GM19239 (cell line): ENCODE measurements at regions not wholly inside any gene's neighbourhood (a gene's known extent, or its start where the extent isn't known, plus 50 kb on each side); places are given as distances from the start of the nearest gene placed in this dataset.

Experiments
- DNase-seq: peaks from one replicate; pipeline ENCODE4 v3.0.0; 2011; ENCODE audit warnings: low spot score; ENCODE audit not compliant: insufficient read length
- FAIRE-seq: peaks from 2 replicates; lab custom pipeline; 2011; peaks lifted over from hg19 to GRCh38; lab: Jason Lieb, UNC

DNA sequence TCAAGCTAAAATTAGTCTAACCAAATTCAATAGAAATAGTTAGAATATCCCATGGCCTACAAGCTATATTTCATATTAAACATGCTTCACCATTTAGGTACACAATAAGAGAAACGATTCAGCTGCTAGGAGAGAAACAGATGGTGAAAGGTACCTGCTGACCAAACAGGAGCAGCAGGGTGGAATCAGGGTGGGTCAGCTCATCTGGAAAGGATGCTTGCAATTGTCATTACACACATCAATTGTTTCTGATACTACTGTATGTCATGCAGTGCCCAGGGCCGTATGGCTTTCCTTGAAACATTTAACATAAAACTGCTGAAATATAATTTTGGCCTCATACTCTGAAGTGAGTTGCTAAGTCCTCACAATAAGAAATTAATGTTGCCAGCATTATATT lies 776.0 kb downstream of the DACH1 start:
- FAIRE-seq (no peak), DNase-seq (no peak)

DNA sequence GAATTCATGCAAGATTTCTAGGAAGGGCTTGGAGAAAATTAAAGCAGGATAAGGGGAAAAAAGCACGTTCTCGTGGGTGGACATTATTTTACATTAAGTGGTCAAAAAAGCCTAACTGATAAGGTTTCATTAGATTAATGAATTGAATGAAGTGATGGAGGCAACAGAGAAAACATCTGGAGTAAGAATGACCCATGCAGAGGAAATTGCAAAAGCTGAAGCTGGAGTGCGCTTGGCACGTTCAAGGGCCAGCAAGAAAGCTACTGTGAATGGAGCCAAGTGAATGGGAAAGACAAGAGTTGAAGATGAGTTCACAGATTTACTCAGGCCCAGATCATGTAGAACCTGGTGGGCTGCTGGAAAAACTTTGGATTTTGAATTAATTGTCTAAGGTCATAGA lies 777.9 kb downstream of the DACH1 start:
- FAIRE-seq (no peak), DNase-seq (no peak)

DNA sequence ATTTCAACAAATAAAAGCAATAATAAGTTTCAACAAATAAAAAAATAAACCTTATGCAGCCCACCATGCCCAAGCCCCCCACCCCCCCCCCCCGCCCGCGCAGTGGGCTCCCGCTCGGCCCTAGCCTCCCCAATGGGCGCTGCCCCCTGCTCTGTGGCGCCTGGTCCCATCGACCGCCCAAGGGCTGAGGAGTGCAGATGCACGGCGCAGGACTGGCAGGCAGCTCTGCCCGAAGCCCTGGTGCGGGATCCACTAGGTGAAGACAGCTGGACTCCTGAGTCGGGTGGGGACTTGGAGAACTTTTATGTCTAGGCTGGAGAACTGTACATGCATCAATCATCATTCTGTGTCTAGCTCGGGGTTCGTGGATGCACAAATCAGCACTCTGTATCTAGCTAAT lies 779.6 kb downstream of the DACH1 start:
- no peak for FAIRE-seq
- DNase-seq = no peak

DNA sequence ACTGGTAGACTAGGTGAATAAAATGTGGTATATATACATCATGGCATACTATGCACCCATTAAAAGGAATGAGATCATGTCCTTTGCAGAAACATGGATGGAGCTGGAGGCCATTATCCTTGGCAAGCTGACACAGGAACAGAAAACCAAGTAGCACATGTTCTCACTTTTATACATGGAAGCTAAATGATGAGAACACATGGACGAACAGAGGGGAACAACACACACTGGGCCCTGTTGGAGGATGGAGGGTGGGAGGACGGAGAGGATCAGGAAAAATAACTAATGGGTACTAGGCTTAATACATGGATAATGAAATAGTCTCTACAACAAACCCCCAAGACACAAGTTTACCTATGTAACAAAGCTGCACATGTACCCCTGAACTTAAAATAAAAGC lies 780.0 kb downstream of the DACH1 start:
- no peak for FAIRE-seq

DNA sequence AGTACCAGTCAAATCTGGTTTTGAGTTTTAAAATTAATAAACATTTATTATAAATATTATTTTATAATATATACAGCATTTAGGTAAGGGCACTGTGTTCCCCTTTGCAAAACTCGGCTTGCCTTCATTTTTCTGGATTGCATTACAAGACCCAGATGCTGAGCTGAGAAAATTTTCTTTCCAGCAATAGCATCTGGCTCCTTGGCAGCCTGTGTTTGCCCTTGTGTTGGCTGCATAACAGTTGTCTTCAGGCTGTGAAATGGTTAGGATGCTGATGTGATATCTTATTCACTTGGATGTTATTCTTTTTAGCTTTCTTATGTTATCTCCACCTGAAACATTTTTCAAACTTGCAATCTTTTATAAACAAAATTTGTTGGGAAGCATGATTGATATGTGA lies 784.4 kb downstream of the DACH1 start:
- no peak for DNase-seq
- no peak for FAIRE-seq

More for the DNA sequence above, 780.0 kb downstream of the DACH1 start:
- no peak for DNase-seq

DNA sequence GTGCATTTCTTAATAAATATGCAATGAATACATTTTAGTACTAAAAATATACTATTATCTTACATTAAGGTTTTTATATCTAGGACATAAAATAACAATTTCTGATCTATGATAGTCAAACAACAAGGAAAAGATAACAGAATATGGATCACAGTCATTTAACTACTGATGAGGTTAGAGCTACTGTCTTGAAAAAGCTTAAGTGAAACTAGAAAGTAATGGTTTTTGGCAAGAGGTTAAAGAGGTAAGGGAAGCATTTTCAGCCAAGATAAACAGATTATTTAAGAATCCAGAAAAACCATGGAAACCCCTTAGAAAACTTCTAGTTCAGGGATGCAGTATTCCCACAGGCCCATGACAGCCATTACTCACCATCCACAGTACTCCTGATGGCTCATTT lies 787.4 kb downstream of the DACH1 start:
- no peak for FAIRE-seq
- DNase-seq = no peak

DNA sequence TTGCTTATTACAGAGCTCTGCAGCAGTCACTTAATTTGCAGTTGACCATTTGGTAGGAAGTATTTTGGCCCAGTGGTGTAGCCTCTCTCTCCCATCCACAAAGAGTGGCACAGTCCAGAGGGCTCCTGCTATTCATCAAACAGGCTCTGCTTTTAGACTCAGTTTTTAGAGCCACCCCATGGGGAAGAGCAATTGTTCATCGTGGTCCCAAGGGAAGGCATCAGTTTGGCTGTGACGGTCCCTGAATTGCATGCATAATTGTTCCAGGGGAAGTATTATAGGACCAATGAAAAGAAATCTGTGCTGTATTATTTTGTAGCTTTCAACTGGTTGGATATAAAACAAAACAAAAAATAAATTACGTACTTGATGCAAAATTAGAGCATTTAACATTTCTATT lies 799.0 kb downstream of the DACH1 start:
- no peak for DNase-seq
- FAIRE-seq = no peak

DNA sequence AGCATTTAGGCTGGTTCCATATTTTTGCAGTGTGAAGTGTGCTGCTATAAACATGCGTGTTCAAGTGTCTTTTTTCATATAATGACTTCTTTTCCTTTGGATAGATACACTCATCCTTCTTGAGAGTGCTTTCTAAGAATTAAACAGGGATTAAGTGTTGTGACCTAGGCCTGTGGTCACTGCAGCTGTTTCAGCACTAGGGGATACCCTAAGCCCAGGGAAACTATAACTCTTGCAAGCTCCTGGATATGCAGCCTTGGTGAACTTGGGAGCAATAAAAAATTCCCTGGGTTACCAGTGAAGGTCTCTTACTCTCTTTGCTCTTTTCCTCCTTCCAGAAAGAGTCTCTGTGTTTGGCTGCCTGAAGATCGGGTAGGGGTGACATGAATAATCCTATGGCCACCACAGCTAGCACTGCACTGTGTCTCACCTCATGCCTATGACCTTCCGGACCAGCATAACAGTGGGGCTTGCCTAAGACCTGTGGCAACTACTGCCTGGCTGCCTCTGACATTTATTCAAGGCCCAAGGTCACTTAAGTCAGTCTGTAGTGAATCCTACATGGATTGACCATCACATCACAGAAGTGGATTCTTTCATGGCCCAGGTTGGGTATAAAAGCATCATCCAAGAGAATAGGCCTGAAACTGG lies 799.7 kb downstream of the DACH1 start:
- DNase-seq = no peak
- FAIRE-seq = no peak

DNA sequence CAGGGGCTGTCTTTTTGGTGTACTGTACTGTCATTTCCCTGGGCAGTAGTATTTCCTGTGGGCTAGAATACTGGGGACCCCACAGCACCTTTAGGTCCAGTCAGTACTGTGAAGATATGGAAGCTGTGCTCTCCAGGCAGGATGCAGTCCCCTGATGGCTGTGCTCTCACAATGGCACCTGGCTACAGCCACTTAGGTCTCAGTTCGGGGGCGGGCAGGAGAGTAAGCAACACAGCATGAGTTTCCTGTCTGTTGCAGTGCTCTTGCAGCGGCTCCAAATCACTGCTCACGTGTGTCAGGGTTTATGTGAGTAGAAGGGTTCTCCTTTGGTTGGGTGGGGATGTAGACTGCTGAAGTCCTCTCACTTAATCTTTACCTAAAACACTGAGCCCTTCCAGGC lies 810.4 kb downstream of the DACH1 start:
- DNase-seq (no peak), FAIRE-seq (no peak)

DNA sequence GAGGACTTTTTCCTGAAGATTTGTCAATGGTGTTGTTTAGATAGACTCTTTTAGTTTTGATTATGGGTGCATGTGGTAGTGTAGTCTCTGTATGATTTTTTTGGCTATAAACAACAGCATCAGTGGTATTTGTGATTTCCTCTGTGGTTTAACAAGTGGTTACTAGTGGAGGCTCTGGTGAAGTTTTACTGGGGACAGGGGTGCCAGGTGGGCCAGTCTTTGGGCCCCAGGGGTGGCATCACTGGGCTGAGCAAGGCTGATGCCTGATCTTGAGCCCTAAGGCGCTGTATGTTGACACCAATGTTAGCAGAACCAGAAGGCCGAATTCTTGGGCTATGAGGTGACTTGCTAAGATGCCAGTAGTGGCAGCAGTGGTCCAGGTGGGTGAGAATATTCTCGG lies 811.4 kb downstream of the DACH1 start:
- FAIRE-seq = no peak
- no peak for DNase-seq

DNA sequence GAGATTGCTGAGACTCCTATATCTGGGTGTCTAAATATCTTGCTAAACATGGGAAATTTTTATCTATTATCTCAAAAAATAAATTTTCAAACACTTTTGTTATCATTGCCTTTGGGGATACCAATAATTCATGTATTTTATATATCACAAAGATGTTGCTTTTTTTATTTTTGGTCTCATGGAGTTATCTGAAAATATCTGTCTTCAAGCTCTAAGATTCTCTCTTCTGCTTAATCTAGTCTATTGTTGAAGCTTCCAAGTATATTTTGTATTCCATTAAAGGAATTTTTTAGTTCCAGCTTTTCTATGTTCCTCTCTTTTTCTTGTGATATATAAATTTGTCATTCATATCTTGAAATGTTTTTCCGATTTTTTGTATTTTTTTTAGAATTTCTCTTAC lies 812.0 kb downstream of the DACH1 start:
- FAIRE-seq = no peak
- DNase-seq = no peak

DNA sequence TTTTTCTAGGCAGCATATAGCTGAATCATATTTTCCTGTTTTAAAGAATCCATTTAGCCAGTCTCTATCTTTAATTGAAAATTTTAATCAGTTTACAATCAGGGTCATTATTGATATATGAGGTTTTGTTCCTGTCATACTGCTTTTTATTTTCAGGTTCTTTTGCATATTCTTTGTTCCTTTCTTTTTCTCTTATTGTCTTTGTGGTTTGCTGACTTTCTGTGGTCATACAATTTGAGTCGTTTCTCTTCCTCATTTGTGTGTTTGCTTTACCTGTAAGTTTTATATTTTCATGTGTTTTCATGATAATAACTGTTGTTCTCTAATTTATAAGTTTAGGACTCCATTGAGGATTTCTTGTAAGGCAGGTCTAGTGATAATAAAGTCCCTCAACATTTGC lies 812.6 kb downstream of the DACH1 start:
- DNase-seq = no peak
- FAIRE-seq = no peak

DNA sequence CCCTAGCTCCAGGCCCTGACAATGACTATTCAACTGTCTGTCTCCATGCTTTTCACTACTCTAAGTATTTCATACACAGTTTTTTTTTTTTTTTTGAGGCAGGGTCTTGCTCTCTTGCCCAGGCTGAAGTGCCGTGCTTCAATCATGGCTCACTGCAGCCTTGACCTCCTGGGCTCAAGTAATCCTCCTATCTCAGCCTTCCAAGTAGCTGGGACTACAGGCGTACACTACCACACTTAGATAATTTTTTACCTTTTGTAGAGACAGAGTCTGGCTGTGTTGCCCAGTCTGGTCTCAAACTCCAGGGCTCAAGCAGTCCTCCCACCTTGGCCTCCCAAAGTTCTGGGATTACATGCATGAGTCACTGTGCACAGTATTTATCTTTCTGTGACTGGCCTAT lies 815.4 kb downstream of the DACH1 start:
- no peak for FAIRE-seq
- DNase-seq = no peak

DNA sequence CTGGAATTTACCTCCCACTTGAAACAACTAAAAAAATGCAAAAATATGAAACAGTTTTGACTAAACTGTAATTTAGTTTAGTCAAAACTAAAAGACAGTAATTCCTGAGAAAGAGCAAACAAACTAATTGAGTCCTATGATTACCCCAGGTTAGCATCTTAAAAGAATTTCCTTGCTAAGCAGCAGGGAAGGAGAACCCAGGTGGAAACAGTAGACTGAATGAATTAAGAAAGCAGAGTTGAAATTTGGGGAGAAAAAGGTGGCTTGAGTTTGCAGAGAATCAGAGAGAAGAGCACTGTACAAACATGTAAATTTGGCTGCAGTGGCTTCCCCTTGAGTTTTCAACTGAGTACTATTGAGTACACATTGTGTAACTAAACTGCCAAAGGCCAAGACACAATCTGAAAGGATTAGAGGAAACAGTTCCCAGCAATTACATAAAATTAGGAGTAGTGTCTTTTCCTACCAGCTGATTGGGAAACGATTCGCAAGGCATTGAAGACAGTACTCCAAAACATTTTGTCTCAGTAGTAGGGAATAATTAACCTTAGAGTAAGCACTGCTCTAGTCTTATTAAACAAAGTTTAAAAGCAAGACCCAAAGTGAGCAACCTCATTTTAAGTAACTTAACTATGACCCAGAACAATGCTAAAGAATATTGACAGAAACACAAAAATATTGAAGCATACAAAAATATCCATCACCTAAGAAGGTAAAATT lies 820.5 kb downstream of the DACH1 start:
- no peak for FAIRE-seq
- no peak for DNase-seq

DNA sequence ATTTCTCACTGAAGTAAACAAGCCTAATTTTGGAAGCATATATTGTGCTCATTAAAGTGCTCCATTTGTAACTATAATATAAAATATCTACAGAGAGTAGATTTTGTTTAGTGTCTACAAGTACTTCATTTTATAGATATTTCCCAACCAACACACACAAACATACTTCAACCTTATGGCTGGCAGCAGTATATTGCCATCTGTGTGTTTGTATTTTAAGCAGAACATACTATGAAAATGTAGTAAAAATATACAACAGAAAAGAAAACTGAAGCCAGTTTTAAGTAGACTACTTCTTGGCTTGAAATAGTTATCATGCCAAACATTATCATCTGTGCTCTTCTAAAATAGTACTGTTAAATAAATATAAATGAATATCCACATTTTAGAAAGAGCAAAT lies 821.9 kb downstream of the DACH1 start:
- FAIRE-seq (no peak), DNase-seq (no peak)

DNA sequence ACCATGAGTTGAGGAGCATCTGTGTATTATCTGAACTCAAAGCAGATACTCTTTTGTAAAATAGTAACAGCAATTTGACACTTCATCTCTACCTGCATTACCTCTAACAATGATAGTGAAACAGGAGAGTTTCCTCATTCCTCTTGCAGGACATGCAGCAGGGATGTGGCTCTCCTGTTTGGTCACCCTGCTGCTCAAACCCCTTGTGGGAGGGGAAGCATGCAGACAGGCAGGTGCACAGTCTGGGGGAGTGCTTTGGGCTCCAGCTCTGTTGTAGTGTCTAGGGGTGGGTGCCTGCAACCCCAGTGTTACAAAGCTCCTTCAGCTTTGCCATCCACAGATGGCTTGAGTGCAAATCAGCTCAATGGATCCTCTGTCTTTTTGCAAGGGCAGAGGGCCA lies 827.6 kb downstream of the DACH1 start:
- no peak for FAIRE-seq
- no peak for DNase-seq

DNA sequence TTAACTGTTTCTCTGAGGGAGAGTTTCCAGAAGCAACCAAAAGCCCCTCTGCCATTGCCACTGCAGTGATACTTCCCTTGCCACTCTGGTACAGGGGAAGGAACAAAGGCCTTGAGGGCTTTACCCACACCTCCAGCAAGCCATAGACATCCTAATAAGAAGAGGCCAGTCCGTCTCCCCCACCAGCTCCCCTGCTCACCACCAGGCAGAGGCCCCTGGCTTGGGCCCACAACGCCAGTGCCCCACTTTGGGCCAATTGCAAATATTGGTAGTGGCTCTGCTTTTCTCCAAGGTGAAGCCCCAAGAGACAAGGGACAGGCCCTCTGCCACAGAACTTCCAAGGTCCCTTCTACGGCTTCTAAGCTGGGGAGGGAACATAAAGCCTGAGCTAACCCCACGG lies 833.0 kb downstream of the DACH1 start:
- no peak for DNase-seq
- no peak for FAIRE-seq

DNA sequence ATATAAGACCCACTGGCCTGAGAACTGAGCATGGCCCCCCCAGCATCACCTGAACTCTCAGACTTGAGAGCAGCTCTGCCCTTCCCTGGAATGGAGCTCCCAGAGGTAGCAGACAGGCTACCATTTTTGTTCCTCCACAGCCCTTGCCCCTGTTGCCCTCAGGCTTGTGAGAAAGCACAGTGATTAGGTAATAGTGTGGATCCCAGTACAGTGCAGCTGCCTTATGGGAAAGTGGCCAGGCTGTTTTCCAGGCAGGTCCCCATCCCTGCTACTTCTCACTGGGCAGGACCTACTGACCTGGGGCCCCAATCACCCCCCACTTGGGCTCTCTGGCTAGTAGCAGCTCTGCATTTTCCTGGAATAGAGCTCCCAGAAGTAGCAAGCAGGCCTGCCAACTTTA lies 834.0 kb downstream of the DACH1 start:
- FAIRE-seq (no peak), DNase-seq (no peak)

DNA sequence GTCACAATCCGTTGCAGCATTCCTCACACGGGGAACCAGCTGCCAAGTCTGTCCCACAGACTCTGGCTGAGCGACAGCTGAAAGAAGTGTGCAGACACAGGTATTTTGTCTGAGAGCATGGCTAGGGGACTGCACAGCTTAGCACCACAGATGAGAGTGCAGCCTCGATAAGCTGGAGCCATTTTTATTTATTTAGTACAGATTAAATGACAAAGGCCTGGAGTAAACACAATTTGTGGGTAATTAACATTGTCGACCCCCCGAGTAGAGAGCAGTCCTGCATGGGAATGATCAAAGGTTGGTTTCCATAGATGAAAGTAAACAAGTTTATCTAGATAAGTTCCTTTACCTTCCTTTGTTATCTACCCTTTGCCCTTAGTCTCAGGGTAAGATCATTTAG lies 836.2 kb downstream of the DACH1 start:
- DNase-seq (no peak), FAIRE-seq (no peak)

DNA sequence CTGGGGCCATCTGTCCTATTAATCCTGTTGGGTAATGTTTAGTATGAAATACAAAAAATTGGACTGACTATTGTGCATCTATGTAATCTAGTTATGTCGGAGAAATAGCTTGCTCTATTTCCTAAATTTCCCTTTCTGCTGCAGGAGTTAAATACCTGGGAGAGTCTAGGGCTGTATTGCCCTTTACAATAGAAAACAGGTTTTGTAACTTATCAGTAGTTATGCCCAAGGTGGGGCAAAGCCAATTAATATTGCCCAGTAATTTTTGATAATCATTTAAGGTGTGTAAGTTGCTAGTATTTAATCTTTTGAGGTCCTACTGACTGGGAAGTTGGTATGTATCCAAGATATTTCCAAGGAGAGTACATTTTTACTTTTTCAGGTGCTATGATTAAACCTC lies 838.1 kb downstream of the DACH1 start:
- FAIRE-seq (no peak), DNase-seq (no peak)

DNA sequence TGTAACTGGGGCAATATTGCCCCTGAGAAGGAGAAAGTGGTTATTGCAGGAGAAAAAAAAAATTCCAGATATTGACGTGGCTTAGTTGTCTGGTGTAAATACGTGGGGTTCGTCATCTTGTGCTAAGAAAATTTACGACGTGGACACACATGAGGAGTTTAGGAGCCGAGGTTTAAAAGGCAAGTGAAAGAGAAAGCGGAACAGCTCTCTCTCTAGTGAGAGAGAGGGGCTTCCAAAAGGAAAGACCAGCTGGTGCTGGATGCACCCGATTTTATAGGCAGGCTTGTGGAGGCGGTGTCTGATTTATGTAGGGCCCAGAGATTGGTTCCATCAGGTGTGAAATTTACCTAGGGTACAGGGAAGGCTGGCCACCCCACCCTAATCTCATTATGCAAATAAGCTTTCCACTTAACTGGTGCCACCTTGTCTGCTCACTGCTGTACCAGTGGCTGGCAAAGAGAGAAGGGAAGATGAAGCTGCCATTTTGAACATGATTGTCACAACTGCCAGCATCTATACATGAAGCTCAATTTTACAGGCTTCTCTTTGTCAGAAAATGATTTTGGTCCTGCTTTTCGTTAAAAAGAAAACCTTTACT lies 845.1 kb downstream of the DACH1 start:
- FAIRE-seq (no peak), DNase-seq (no peak)

DNA sequence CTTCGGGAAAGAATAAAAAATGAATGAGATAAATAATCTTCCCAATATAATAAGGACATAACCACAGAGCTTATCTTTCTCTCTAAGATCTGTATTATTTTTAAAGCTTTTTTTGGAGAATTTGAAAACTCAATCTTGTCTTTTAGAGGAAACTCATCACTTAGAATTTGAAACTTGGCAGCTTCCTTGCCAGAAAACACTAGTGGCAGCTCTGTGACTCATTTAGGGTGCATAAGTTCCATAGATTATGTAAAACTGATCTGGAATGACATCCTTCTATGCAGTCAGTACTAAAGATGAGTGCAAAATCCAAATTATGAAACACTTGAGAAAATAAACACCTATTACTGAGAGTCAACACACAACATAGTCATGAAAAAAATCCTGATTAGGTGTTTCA lies 848.0 kb downstream of the DACH1 start:
- FAIRE-seq = no peak
- DNase-seq = no peak
